ENCODE measurements at regions not wholly inside any gene's neighbourhood (a gene's known extent, or its start where the extent isn't known, plus 50 kb on each side); places are given as distances from the start of the nearest gene placed in this dataset.
A peak's percentile ranks its signal among the peaks of the same experiment; 100 is the strongest.

DNA sequence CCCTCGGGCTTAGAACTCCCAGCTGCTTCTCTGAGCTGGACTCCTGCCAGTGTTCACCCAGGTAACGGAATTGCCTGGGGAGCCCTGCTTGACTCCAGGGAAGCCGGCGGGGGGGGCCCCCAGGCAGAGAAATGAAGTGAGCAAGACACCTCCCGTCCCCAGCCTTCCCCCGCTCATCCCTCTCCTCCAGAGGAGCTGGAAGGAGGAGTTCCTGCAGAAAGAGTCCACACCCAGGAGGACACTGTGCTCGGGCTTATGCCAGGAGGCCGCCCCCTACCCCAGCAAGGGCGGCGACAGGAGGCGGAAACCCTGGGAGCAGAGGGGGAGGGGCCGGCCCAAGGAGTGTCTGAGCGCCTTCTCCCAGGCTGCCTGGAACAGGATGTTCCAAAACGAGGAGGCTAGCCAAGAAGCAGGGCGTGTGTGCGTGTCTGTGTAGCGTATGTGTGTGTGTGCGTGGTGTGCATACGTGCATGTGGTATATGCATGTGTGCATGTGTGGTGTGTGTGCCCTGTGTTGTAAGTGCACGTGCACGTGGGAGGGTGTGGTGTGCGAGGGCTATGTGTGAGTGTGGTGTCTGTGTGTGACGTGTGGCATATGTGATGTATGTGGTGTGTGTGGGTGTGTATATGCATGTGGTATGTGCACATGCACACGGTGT, 511.3 kb downstream of the SHQ1 start:
- peak; percentile 77 to 84 (median 84) for TF ChIP-seq POLR2AphosphoS5 (IDR thresholded peaks at IDR 0.05)
- TF ChIP-seq, protein P1, sequence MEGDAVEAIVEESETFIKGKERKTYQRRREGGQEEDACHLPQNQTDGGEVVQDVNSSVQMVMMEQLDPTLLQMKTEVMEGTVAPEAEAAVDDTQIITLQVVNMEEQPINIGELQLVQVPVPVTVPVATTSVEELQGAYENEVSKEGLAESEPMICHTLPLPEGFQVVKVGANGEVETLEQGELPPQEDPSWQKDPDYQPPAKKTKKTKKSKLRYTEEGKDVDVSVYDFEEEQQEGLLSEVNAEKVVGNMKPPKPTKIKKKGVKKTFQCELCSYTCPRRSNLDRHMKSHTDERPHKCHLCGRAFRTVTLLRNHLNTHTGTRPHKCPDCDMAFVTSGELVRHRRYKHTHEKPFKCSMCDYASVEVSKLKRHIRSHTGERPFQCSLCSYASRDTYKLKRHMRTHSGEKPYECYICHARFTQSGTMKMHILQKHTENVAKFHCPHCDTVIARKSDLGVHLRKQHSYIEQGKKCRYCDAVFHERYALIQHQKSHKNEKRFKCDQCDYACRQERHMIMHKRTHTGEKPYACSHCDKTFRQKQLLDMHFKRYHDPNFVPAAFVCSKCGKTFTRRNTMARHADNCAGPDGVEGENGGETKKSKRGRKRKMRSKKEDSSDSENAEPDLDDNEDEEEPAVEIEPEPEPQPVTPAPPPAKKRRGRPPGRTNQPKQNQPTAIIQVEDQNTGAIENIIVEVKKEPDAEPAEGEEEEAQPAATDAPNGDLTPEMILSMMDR (IDR thresholded peaks at IDR 0.05): peak in 1 of 5 experiments; percentile 20
- no peak for TF ChIP-seq POLR2A (IDR thresholded peaks at IDR 0.05)

Measured in transverse colon (tissue), 4 donors.